ENCODE measurements at regions not wholly inside any gene's neighbourhood (a gene's known extent, or its start where the extent isn't known, plus 50 kb on each side); places are given as distances from the start of the nearest gene placed in this dataset.

DNA sequence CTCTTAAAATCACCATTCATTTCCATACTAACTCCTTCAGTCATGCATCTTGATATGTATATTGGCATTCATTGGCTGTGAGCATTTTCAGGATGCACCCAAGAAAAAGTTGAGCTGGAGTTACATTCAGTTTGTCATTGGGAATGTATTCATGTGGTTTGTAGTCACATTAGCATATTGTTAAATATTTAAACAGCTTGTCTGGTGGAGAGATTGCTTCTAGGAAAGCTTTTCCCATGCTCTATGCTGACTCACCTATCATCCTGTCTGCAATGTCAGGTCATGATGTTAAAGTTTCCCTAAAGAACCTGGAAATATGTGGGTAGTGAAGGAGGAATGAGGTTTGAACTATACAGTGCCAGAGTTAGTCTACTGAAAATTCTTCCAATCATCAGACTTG, 583.6 kb downstream of the GALC start:
- no peak for TF ChIP-seq TAF1 (IDR thresholded peaks at IDR 0.05; ENCODE audit: low read depth)
- TF ChIP-seq, protein P1, sequence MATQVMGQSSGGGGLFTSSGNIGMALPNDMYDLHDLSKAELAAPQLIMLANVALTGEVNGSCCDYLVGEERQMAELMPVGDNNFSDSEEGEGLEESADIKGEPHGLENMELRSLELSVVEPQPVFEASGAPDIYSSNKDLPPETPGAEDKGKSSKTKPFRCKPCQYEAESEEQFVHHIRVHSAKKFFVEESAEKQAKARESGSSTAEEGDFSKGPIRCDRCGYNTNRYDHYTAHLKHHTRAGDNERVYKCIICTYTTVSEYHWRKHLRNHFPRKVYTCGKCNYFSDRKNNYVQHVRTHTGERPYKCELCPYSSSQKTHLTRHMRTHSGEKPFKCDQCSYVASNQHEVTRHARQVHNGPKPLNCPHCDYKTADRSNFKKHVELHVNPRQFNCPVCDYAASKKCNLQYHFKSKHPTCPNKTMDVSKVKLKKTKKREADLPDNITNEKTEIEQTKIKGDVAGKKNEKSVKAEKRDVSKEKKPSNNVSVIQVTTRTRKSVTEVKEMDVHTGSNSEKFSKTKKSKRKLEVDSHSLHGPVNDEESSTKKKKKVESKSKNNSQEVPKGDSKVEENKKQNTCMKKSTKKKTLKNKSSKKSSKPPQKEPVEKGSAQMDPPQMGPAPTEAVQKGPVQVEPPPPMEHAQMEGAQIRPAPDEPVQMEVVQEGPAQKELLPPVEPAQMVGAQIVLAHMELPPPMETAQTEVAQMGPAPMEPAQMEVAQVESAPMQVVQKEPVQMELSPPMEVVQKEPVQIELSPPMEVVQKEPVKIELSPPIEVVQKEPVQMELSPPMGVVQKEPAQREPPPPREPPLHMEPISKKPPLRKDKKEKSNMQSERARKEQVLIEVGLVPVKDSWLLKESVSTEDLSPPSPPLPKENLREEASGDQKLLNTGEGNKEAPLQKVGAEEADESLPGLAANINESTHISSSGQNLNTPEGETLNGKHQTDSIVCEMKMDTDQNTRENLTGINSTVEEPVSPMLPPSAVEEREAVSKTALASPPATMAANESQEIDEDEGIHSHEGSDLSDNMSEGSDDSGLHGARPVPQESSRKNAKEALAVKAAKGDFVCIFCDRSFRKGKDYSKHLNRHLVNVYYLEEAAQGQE (IDR thresholded peaks at IDR 0.05; ENCODE audit: borderline replicate concordance) = no peak
- TF ChIP-seq, protein P2, sequence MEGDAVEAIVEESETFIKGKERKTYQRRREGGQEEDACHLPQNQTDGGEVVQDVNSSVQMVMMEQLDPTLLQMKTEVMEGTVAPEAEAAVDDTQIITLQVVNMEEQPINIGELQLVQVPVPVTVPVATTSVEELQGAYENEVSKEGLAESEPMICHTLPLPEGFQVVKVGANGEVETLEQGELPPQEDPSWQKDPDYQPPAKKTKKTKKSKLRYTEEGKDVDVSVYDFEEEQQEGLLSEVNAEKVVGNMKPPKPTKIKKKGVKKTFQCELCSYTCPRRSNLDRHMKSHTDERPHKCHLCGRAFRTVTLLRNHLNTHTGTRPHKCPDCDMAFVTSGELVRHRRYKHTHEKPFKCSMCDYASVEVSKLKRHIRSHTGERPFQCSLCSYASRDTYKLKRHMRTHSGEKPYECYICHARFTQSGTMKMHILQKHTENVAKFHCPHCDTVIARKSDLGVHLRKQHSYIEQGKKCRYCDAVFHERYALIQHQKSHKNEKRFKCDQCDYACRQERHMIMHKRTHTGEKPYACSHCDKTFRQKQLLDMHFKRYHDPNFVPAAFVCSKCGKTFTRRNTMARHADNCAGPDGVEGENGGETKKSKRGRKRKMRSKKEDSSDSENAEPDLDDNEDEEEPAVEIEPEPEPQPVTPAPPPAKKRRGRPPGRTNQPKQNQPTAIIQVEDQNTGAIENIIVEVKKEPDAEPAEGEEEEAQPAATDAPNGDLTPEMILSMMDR (IDR thresholded peaks at IDR 0.05; ENCODE audit: poor library complexity, severe bottlenecking) = no peak
- no peak for TF ChIP-seq SMC3 (conservative IDR thresholded peaks at IDR 0.05; ENCODE audit: poor library complexity)
- TF ChIP-seq EZH2 (IDR thresholded peaks at IDR 0.05; ENCODE audit: borderline replicate concordance, insufficient read depth, low read length, poor library complexity, severe bottlenecking) = no peak
- TF ChIP-seq EP300 (conservative IDR thresholded peaks at IDR 0.05; ENCODE audit: poor library complexity, severe bottlenecking) = no peak
- no peak for TF ChIP-seq POLR2AphosphoS5 (IDR thresholded peaks at IDR 0.05)
